ENCODE measurements at regions not wholly inside any gene's neighbourhood (a gene's known extent, or its start where the extent isn't known, plus 50 kb on each side); places are given as distances from the start of the nearest gene placed in this dataset.

DNA sequence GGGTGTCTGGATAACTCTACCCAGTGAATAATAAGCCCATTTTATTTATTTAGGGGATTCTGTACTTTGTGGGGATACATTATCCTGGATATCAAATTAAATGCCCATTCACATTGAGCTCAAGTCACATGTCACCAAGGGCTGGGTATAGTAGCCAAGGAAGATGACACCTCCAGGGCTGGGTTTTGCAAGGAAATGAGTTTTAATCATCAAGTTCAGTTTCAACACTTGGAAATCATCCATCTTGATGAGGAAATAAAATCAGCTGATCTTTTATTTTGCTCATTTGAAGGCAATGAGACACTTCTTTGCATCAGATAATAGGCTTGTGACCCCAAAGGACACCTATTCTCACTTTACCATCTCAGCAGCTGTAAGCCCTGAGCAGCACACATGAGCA is 80.0 kb upstream of the TNR start:
- DNase-seq = no peak

DNA sequence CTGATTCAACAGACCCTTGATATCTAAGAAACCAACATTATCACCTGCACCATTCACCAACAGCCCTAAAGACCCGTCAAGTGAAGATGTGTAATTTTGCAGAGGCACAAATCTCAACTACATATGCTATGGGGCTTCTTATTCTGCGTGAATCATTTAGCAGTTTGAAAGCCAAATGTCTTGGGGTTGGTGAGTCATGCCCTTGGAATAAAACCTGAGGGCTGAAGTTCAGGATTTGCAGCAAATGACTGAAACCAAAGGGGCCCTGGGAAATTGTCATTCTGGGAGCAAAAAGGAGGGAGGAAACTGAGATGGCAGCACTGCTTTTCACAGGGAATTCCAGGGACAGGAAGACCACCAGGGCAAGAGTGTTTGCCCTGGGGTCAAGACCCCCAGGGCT is 79.2 kb upstream of the TNR start:
- DNase-seq = no peak

DNA sequence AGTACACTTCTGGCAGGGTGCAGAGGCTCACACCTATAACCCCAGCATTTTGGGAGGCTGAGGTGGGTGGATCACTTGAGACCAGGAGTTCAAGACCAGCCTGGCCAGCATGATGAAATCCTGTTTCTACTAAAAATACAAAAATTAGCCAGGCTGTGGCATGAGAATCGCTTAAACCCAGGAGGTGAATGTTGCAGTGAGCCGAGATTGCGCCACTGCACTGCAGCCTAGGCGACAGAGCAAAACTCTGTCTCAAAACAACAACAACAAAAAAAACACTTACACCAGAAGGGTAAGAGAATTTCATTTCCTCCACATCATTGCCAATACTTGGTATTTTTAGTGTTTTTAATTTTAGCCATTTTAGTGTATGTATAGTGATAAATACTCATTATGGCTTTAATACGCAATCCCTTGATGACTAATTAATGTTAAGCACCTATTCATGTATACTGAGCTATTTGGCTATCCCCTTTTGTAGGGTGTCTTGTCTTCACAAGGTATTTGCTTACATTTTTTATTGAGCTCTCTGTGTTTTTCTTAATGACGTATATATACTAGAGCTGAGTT is 77.1 kb upstream of the TNR start:
- no peak for DNase-seq

GRCh38 chr1:175818929-175819328 is 75.5 kb upstream of the TNR start:
- no peak for DNase-seq

- DNase-seq = no peak
Measured at GRCh38 chr1:175817445-175817844, 74.0 kb upstream of the TNR start.

DNA sequence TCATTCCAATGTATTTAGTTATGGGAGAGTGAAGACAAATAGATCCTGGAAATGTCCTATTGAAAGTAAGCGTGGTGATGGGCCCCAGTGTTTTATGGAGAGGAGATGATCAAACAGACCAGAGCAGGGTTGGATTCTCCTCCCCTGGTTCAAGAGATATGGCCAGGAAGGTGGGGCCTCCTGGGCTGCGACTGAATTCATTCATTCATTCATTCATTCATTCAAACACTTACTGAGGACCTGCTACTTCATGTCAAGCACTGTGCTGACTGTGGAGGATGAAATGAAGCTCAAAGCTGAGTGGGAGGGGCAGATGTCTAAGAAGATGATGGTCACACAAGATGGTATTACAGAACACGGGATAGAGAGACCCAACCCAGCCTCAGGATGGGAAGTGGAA is 71.5 kb upstream of the TNR start:
- no peak for DNase-seq

GRCh38 chr1:175812936-175813335 is 69.5 kb upstream of the TNR start:
- no peak for DNase-seq

- no peak for DNase-seq
Measured at GRCh38 chr1:175810305-175810704, 66.9 kb upstream of the TNR start.

DNA sequence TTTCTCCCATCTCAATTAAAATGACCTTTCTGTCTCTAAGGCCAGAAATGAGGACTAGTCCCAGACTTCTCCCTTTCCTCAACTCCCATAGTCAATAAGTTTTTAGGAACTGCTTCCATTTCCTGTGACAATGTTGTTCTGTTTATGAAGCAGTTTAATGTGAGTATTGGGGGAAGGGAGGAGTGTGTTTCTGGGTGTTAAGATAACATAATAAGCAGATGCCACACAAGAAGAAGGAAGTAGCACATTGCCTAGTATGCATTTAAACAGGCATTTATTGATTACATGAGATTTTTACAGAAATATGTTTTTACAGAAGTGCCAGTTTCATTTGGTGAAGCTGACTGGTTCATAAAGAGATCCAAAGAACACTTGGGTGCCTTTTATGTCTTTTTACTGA is 65.6 kb upstream of the TNR start:
- no peak for DNase-seq

DNA sequence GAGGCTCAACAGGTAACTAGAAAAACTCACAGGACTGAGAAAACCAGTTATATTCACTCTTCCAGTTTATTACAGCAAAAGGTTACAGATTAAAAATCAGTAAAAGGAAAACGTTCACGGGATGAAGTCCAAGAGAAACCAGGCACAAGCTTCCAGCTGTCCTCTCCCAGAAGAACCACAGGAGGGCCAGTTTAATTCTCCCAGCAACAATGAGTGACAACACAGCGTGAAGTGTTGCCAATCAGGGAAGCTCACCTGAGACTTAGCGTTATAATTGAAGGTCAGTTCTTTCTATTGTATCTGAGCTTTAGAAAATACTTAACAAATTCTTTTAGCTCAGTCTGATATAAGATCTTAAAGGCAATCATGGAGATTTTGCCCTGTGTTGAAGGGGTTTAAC is 65.2 kb upstream of the TNR start:
- DNase-seq = no peak

DNA sequence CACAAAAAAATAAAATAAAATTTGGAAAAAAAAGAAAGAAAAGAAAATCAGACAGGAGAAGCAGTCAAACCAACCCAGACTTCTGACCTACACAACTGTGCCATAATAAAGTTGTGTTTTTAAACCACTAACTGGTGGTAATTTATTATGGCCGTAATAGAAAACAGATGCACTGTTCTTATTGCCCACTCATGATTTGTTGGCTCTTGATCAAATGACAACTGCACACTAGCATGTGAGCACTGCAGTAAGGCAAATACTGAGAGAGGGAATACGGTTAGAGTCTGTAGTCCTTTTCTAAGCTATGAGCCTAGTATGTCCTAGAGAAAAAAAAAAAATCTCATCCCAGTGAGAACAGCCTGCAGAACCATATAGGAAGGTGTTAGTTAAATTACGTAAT is 61.2 kb upstream of the TNR start:
- no peak for DNase-seq

- DNase-seq = no peak
Measured at GRCh38 chr1:175803413-175803812, 60.0 kb upstream of the TNR start.

- no peak for DNase-seq
Measured at GRCh38 chr1:175802407-175803123, 59.2 kb upstream of the TNR start.

- no peak for DNase-seq
Measured at GRCh38 chr1:175801979-175802378, 58.6 kb upstream of the TNR start.

DNA sequence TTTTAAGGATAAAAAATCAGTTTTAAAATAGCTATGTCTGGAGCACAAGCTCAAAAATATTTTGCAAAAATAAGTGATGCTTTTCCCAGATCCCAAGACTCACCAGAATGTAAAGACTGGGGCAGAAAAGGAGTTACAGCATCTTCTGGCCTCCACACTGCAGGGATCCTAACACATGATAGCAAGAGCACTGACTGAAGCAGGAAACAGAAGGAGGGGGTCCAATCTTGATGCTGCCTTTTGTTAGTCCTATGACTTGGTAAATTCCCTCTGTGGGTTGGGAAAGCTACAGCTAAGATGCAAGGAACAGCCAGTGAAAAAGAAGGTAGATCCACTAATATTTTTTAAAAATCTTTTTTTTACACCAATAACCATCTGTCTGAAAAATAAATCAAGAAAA is 54.2 kb upstream of the TNR start:
- DNase-seq = no peak

DNA sequence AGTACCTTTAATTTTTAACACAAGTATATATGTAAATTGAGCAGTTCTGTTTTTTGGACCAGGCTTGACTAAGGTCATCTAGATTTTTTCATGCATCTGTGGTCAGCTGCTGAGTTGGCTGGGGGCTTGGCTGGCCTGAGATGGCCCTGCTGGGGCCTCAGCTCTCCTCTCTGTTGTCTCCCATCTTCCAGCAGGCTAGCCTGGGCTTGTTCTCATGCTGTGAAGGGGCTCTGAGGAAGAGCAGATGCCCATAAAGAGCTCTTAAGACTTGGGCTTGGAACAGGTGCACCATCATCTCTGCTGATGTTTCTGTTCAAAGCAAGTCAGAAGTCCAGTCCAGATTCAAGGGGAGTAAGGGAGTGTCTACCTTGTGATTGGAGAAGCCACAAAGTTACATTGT is 51.2 kb upstream of the TNR start:
- DNase-seq = no peak

DNA sequence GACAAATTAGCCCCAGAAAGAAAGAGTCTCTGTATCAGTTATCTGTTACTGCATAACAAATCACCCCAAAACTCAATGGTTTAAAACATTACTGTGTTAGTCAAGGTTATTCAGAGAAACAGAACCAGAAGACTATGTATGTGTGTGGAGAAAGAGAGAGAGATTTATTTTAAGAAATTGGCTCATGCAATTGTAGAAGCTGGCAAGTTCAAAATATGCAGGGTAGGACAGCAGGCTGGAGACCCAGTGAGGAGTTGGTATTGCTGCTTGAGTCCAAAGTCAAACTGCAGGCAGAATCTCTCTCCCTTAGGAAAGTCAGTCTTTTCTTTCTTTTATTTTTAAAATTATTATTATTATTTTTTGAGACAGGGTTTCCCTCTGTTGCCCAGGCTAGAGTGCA is 50.2 kb upstream of the TNR start:
- DNase-seq = no peak
